Embryonic facial prominence (tissue), 1 donor: ENCODE measurements at regions not wholly inside any gene's neighbourhood (a gene's known extent, or its start where the extent isn't known, plus 50 kb on each side); places are given as distances from the start of the nearest gene placed in this dataset.
"Not testable (repeated sequence)": the region's sequence is repeated elsewhere in the genome, so short reads cannot be mapped to it uniquely, and the experiment has no call there.

Experiments used
- DNase-seq: peaks from one replicate; pipeline ENCODE4 v3.0.0-alpha.2; 2016; ENCODE audit errors: extremely low spot score

GRCh38 chr17:63292421-63292820 is 153.7 kb downstream of the CYB561 start:
- DNase-seq: no peak

DNA sequence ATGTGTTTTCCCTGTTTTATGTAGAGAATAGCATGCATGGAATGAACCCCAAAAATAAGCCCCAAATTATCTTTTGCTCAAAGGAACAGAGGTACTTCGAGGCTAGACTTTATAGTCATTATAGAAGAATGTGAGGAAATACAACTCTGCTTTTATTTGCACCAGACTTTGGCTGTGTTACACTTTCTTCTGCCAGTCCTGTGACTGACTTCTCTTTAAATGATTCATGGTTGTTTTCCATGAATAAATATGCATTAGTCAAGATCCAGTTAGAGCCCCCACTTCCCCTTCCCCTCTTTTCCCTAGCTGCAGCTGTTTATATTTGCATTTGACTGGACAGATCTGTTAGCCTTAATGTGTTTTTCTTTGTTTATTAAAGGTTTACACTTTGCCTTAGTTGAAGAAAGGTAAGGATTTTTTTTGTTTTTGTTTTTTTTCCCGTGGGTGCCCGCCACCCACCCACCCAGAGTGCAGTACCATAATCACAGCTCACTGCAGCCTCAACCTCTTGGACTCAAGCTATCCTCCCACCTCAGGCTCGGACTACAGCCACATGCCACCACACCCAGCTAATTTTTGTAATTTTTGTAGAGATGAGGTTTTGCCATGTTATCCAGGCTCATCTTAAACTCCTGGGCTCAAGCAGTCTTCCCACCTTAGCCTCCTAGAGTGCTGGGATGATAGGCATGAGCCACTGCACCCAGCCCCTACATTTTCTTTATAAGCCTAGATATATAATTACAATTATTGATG is 152.6 kb downstream of the CYB561 start:
- peak; percentile 12 for DNase-seq

DNA sequence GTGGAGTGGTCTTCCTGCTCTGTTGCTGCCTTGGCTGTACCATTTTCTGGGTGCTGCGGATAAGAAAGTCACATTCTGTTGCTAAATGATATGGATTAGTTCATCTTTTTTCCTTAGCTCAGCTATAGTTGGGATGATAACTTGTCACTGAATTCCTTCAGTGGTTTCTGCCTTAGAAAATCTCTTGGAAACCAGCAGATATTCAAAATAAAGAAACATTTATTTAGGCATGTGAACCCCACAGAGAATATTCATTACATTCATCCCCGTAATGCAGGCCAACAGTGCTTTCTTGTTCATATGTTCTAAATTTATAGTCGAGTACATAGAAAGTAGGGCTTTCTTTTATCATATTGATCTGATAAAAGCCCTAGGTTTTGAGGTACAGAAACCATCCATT is 151.3 kb downstream of the CYB561 start:
- DNase-seq: no peak

DNA sequence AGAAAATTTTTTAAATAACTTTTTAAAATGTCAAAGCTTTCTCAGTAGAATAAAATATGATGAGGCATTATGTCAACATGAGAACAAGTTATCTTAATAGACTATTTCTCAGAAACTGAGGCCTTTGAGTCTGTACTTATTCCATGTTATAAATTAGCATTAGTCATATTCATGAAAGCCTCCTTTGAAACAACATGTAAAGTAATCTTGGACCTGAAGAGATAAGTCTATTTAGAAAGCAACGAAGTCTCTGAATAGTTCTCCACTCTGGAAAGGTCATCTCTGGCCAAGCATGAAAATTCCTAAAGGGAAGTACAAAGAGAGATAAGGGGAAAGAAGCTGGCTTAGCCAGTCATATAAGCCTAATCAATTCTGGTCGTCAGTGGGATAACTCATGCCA is 150.8 kb downstream of the CYB561 start:
- DNase-seq: no peak

DNA sequence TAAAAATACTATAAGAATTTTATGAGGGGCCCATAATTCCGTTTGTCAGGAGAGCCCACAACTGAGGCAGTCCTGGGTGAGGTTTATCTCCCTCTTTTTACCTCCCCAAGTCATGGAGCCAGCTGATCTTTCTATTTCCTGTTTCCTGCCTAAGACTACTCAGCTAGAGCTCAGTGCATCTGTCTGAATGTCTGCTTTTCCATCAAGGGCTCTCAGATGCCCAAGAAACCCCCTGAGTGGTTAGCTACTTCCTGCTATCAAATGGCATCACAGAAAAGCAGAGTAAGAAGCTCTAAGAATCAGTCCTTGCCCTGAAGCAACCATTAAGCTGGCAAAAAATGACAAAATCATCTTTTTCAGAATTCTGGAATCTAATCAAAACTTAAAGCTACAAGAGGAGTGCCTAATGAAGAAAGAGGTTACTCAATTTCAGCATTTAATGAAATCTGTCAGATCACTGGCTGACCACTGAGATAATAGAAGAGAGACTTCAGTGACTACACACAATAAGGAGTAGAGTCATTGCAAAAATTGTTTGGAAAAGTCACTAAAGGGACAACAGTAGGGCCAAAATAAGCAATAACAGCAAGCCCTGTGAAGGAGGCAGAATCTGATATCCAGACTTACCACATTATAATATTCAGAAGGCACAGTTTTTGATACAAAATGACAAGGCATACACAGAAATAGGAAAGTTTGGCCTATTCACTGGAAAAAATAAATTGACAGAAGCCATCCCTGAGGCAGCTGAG is 150.1 kb downstream of the CYB561 start:
- DNase-seq: no peak

GRCh38 chr17:63298916-63299315 is 147.2 kb downstream of the CYB561 start:
- DNase-seq: not testable (repeated sequence)

- DNase-seq: no peak
Measured at GRCh38 chr17:63304704-63305261, 141.3 kb downstream of the CYB561 start.

- no peak for DNase-seq
Measured at GRCh38 chr17:63305857-63306256, 140.2 kb downstream of the CYB561 start.

DNA sequence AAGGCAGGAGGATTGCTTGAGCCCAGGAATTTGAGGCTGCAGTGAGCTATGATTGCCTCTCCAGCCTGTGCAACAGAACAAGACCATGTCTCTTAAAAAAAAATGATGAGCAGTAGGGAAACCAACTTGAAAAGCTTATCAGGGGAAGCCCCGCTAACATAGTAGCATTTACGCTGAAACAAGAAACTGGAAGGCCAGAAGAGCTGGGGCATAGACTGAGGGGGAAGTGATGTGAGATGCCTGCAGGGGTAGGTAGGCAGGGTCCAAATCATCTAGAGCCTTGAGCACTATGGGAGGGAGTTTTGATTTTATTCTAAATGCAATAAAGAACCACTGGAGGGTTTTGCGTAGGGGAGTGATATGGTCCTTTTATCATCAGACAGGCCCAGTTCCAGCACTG is 139.3 kb downstream of the CYB561 start:
- DNase-seq: no peak

- no peak for DNase-seq
Measured at GRCh38 chr17:63308272-63308671, 137.8 kb downstream of the CYB561 start.

DNA sequence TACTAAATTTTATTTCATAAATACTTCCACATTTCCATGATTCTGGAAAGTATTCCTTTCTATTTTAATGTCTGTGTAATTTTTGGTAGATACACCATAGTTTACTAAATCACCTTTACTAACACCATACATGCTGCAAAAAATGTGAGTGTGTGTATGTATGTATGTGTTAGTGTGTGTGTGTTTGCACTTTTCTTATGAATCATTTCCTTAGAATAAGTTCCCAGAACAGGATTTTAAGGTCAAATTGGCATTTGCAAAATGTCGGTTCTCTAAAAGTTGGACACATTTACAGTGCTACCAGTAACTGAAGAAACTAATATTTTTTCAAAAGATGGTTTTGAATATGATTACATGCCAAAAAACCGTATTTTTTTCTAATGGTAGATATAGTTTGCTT is 137.1 kb downstream of the CYB561 start:
- no peak for DNase-seq

GRCh38 chr17:63311416-63311937 is 134.6 kb downstream of the CYB561 start:
- no peak for DNase-seq

DNA sequence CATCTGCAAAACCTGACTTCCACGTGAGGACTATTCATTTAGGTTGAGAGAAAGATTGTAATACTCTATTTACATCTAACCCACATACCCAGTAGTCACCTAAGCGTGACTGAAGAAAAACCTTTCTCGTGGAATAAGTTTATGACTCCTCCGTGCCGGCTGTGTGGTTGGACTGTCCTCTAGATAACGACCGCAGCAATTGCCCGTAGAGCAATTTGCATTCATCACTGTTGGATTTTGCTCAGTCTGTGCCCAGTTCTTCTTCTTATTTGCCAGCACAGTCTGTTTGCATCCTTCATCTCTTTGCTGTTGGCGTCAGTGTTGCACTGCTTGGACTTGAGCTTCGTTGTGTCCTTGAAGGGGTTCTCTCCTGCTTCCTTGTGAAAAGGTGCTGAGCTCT is 131.3 kb downstream of the CYB561 start:
- no peak for DNase-seq

GRCh38 chr17:63316100-63316499 is 130.0 kb downstream of the CYB561 start:
- no peak for DNase-seq

DNA sequence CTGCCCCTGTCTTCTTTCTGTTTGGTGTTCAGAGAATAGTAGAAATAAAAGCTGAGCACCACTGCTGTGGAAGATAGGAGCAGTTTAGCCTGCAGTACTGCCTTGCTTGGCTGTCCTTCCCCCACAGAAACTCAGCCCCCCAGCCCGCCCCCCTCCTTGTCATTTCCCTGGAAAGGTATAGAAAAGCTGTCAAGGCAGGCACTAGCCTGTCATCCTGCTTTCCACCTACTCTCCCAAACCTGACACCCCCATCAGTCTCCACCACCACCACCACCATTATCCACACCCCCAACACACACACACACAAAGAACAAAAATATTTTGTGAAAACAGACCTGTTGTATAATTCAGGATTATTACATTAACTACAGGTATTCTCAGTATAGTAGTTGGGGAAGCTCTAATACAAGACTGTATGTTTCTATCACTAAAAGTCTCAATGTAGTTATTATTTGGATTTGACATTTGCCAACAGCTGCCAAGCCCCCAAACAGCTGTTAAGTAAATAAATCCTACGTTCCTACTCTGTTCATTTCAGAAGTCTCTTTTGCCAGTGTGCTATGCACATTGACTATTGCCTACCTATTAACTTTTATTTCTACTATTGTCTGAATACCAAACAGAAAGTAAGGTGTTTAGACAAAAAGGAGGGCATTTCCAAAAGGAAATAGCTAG is 128.8 kb downstream of the CYB561 start:
- DNase-seq: no peak

- no peak for DNase-seq
Measured at GRCh38 chr17:63325808-63326207, 120.3 kb downstream of the CYB561 start.

GRCh38 chr17:63329876-63330275 is 116.2 kb downstream of the CYB561 start:
- DNase-seq: no peak

DNA sequence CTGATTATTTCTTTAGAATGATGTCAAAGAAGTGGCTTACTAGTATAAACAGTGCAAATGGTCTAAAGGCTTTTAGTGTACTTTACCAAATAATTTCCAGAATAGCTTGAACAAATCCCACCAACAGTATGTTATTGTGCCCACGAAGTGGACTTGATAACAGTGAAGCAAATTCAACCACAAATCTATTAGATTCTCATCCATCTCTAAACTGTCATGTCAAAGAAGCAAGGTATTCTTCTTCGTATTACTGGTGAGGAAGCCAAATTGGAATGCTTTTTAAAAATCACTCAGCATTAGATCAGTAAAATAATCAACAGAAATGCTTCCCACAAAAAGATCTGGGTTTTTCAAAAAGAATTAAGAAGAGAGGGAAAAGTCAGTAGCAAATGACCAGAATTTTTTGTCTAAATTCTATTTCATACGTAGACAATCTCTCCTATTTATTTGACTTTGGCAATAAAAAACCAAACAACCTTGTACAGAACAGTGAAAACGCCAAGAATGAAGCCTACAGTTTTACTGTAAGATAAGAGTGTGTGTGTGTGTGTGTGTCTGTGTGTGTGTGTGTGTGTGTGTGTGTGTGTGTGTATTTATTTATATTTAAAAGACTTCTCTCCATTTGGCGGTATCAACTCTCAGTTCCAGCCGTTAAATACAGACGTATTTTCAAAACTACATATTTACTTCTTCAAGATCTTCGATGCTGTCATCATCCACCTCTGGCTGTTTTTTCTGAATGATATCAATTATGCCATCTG is 114.6 kb downstream of the CYB561 start:
- no peak for DNase-seq

- no peak for DNase-seq
Measured at GRCh38 chr17:63332286-63332685, 113.8 kb downstream of the CYB561 start.

DNA sequence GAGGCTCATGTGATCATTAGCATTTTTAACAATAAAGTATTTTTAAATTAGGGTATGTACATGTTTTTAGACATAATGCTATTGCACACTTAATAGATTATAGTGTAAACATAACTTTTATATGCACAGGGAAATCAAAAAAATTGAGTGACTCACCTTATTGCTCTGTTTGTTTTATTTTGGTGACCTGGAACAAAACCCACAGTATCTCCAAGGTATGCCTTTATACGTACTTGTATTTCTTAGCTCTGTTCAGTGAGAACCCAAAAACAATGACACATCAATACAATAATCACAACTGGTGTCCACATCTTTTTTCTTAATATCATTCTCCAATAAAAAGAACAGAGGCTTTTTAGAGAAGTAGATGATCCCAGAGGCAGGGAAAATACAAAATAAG is 112.2 kb downstream of the CYB561 start:
- DNase-seq: no peak

DNA sequence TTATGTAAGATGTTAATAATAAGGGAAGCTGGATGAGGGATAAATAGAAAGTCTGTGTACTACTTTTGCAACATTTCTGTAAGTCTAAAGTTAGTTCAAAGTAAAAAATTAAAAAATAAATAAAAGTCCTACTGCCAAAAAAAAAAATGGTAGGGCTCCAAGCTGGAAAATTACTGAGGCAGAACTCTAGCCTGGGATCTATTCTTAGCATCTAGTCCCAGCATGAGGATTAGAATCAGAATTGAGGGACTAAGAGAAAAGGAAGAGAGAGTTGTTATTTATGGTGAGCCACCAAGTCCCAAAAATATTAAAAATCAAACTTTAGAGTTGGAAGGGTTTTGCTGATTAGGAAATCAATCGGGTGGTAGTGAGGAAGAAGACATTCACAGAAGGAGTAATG is 110.3 kb downstream of the CYB561 start:
- DNase-seq: no peak
